Breast epithelium (tissue), 3 donors: ENCODE measurements at regions not wholly inside any gene's neighbourhood (a gene's known extent, or its start where the extent isn't known, plus 50 kb on each side); places are given as distances from the start of the nearest gene placed in this dataset.

Source experiments
- POLR2A ChIP-seq: fragments of 450-650 bp; IDR thresholded peaks from one replicate; pipeline ENCODE4 v1.6.1; 2016; ENCODE audit warnings: antibody characterized with exemption, mild to moderate bottlenecking, moderate library complexity
- POLR2AphosphoS5 ChIP-seq, 3 donors: sonication (generic); formaldehyde crosslinking; IDR thresholded peaks; one replicate each; pipeline ENCODE4 v1.6.1; 2017; ENCODE audit warnings: antibody characterized with exemption in 3 of 3
- TF ChIP-seq, protein P1 (sequence below), 3 donors: fragments of 450-650 bp; IDR thresholded peaks; one replicate each; pipeline ENCODE4 v1.5.1; 2016 to 2017; ENCODE audit warnings: antibody characterized with exemption in 3 of 3, mild to moderate bottlenecking in 3 of 3, moderate library complexity in 3 of 3

DNA sequence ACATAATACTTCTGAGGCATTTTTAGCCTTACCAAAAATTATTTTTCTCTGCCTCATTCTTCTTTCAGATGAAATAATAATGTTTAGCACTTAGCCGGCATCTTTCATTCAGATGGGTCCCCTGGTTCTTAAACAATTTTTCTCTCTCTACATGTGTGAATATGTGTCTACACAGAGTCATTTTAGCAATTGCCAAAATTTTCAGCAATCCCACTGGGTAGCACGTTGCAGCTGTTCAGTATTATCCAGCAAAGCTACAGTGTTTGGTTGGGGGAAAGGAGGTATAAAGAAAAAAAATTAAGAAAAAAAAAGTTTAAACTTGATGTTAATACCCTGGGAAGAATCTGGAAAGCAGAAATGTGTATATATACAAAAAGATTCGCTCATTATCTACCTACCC lies 160.5 kb upstream of the TRHDE start:
- TF ChIP-seq POLR2AphosphoS5 (IDR thresholded peaks at IDR 0.05): no peak
- TF ChIP-seq, protein P1, sequence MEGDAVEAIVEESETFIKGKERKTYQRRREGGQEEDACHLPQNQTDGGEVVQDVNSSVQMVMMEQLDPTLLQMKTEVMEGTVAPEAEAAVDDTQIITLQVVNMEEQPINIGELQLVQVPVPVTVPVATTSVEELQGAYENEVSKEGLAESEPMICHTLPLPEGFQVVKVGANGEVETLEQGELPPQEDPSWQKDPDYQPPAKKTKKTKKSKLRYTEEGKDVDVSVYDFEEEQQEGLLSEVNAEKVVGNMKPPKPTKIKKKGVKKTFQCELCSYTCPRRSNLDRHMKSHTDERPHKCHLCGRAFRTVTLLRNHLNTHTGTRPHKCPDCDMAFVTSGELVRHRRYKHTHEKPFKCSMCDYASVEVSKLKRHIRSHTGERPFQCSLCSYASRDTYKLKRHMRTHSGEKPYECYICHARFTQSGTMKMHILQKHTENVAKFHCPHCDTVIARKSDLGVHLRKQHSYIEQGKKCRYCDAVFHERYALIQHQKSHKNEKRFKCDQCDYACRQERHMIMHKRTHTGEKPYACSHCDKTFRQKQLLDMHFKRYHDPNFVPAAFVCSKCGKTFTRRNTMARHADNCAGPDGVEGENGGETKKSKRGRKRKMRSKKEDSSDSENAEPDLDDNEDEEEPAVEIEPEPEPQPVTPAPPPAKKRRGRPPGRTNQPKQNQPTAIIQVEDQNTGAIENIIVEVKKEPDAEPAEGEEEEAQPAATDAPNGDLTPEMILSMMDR (IDR thresholded peaks at IDR 0.05): no peak
- no peak for TF ChIP-seq POLR2A
